NCI-H748 (cell line): ENCODE measurements at regions not wholly inside any gene's neighbourhood (a gene's known extent, or its start where the extent isn't known, plus 50 kb on each side); places are given as distances from the start of the nearest gene placed in this dataset.
"Not testable (repeated sequence)": the region's sequence is repeated elsewhere in the genome, so short reads cannot be mapped to it uniquely, and the experiment has no call there.

Experiments
- DNase-seq: peaks from one replicate; lab custom pipeline; 2025; ENCODE audit not compliant: unreplicated experiment; lab: John Stamatoyannopoulos, UW

- no peak for DNase-seq
Observed at GRCh38 chrX:51148848-51149247, 183.8 kb upstream of the NUDT10 start.

GRCh38 chrX:51151734-51152133, 180.9 kb upstream of the NUDT10 start:
- DNase-seq = no peak

GRCh38 chrX:51155157-51155556, 177.5 kb upstream of the NUDT10 start:
- DNase-seq = no peak

- DNase-seq = no peak
Observed at GRCh38 chrX:51155566-51155965, 177.1 kb upstream of the NUDT10 start.

GRCh38 chrX:51158231-51158630, 174.4 kb upstream of the NUDT10 start:
- no peak for DNase-seq

- not testable (repeated sequence) for DNase-seq
Observed at GRCh38 chrX:51159378-51159777, 173.2 kb upstream of the NUDT10 start.

- no peak for DNase-seq
Observed at GRCh38 chrX:51163730-51164129, 168.9 kb upstream of the NUDT10 start.

- DNase-seq = not testable (repeated sequence)
Observed at GRCh38 chrX:51178356-51178900, 154.2 kb upstream of the NUDT10 start.

GRCh38 chrX:51179805-51180204, 152.8 kb upstream of the NUDT10 start:
- not testable (repeated sequence) for DNase-seq

GRCh38 chrX:51182545-51182944, 150.1 kb upstream of the NUDT10 start:
- no peak for DNase-seq

- no peak for DNase-seq
Observed at GRCh38 chrX:51192104-51192503, 140.5 kb upstream of the NUDT10 start.

GRCh38 chrX:51215266-51215665, 117.4 kb upstream of the NUDT10 start:
- DNase-seq = no peak

GRCh38 chrX:51215856-51216255, 116.8 kb upstream of the NUDT10 start:
- no peak for DNase-seq

GRCh38 chrX:51242212-51242611, 90.4 kb upstream of the NUDT10 start:
- no peak for DNase-seq

- DNase-seq = no peak
Observed at GRCh38 chrX:51257490-51257889, 75.1 kb upstream of the NUDT10 start.

- not testable (repeated sequence) for DNase-seq
Observed at GRCh38 chrX:51262271-51262670, 70.4 kb upstream of the NUDT10 start.

- no peak for DNase-seq
Observed at GRCh38 chrX:51272638-51273037, 60.0 kb upstream of the NUDT10 start.

GRCh38 chrX:51281758-51282318, 50.8 kb upstream of the NUDT10 start:
- DNase-seq = no peak
